ENCODE measurements at regions not wholly inside any gene's neighbourhood (a gene's known extent, or its start where the extent isn't known, plus 50 kb on each side); places are given as distances from the start of the nearest gene placed in this dataset.

DNA sequence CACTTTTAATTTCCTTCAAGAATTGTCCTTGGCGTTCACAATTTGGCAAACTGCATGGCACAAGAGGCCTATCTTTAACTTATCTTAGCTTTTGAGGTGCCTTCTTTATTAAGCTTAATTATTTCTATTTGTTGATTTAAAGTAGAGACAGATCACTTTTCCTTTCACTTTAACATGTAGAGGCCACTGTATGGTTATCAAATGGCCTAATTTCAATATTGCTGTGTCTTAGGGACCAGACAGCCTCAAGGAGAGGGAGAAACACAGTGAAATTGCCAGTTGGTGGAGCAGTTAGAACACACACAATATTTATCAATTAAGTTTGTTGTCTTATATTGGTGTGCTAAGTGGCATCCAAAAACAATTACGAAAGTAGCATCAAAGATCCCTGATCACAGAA, 1013.9 kb downstream of the KCNT2 start:
- 3% methylated on average over 2 of the region's 2 CpGs for WGBS (ENCODE audit: insufficient coverage, low coverage, missing lambda C conversion rate)
- intact Hi-C loops (cut with micrococcal nuclease): no loop called here
- Histone ChIP-seq H3K27me3 (ENCODE audit: control insufficient read depth in 2 of 2, insufficient read depth in 2 of 2, low read length in 2 of 2) (no peaks in the 10 kb centered on the region), H4K20me1 (replicated peaks; ENCODE audit: control insufficient read depth, insufficient read depth, low read length) (no peaks in the 10 kb centered on the region), H3K9me3 (replicated peaks; ENCODE audit: control insufficient read depth, insufficient read depth, low read depth, low read length) (no peaks in the 10 kb centered on the region), H2AFZ (ENCODE audit: low read depth, low read length) (no peak overlapping the region), H3K4me3 (no peak overlapping the region), H3K9ac (ENCODE audit: insufficient read depth in 1 of 2, low read depth in 2 of 2, low read length in 2 of 2) (no peak overlapping the region), H3K79me2 (ENCODE audit: control insufficient read depth, insufficient read depth, low read length) (no peaks in the 10 kb centered on the region), H3K27ac (ENCODE audit: extremely low read depth, low read depth, low read length) (no peak overlapping the region), H3K9me1 (ENCODE audit: control insufficient read depth, insufficient read depth, low read length) (no peaks in the 10 kb centered on the region), H3K36me3 (ENCODE audit: control insufficient read depth, insufficient read depth, low read length) (no peaks in the 10 kb centered on the region), H3K4me1 (replicated peaks in 1 of 2; ENCODE audit: control insufficient read depth in 2 of 2, insufficient read depth in 2 of 2, low read length in 2 of 2) (no peaks in the 10 kb centered on the region), H3K4me2 (ENCODE audit: insufficient read depth, low read length) (no peak overlapping the region)
- in situ Hi-C loops (cut with MboI): no loop called here
- ChIA-PET POLR2A (no interaction called here), CTCF (ENCODE audit: low intra/inter-chr PET ratio) (no interaction called here)
- TF ChIP-seq ZNF263 (CRISPR knock-in tag; IDR thresholded peaks at IDR 0.05; ENCODE audit: borderline replicate concordance) (no peak), PHB (CRISPR knock-in tag; IDR thresholded peaks at IDR 0.05) (no peak)
- DNase-seq (ENCODE audit: extremely low read depth in 1 of 4, low spot score in 3 of 4) (no peak), FAIRE-seq (no peak), ATAC-seq (no peak)
- BruUV-seq (replicated peaks): no TSS peak

DNA sequence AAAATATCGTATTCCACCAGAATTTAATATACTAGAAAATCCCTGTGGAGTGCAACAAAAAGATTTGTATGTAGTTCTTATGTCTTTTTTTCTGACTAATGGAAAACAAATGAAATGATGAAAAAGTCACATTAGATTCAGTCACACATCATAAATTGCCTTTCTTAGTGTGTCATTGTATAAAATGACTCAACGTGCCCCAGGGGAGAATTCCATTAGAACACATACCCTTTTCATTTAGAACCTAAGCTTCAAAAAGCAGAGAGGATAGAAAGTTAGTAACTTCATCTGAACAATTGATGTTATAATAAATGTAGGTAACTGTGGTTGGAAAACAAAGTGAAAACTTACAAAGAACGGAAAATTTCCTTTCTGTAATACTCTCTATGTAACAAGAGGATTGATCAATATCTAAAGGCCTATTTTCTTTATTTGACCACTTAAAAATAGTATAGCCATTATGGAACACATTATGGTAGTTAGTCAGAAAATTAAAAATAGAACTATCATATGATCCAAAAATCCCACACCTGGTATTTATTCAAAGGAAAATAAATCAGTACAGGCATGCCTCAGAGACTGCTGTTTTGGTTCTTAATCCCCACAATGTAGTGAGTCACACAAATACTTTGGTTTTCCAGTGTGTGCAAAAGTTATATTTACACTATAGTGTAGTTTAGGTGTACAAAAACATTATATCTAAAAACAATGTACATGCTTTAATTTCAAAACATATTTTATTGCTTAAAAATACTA, 1016.1 kb downstream of the KCNT2 start:
- Histone ChIP-seq H3K79me2 (ENCODE audit: control insufficient read depth, insufficient read depth, low read length) (no peaks in the 10 kb centered on the region), H3K9me3 (replicated peaks; ENCODE audit: control insufficient read depth, insufficient read depth, low read depth, low read length) (peaks cover 3% of the 10 kb centered on the region; the same call in 1 of the 2 replicates), H3K27me3 (ENCODE audit: control insufficient read depth in 2 of 2, insufficient read depth in 2 of 2, low read length in 2 of 2) (no peaks in the 10 kb centered on the region), H3K4me3 (no peak overlapping the region), H2AFZ (ENCODE audit: low read depth, low read length) (no peak overlapping the region), H3K4me1 (replicated peaks in 1 of 2; ENCODE audit: control insufficient read depth in 2 of 2, insufficient read depth in 2 of 2, low read length in 2 of 2) (no peaks in the 10 kb centered on the region), H3K4me2 (ENCODE audit: insufficient read depth, low read length) (no peak overlapping the region), H3K27ac (ENCODE audit: extremely low read depth, low read depth, low read length) (no peak overlapping the region), H3K36me3 (ENCODE audit: control insufficient read depth, insufficient read depth, low read length) (no peaks in the 10 kb centered on the region), H3K9ac (ENCODE audit: insufficient read depth in 1 of 2, low read depth in 2 of 2, low read length in 2 of 2) (no peak overlapping the region), H3K9me1 (ENCODE audit: control insufficient read depth, insufficient read depth, low read length) (no peaks in the 10 kb centered on the region), H4K20me1 (replicated peaks; ENCODE audit: control insufficient read depth, insufficient read depth, low read length) (no peaks in the 10 kb centered on the region)
- FAIRE-seq (no peak), ATAC-seq (no peak), DNase-seq (ENCODE audit: extremely low read depth in 1 of 4, low spot score in 3 of 4) (no peak)
- intact Hi-C loops (cut with micrococcal nuclease) (no loop called here), in situ Hi-C loops (cut with MboI) (no loop called here)
- CTCF ChIA-PET (ENCODE audit: low intra/inter-chr PET ratio): interaction anchor here (0.6 kb wide), 1 partner anchor 21 kb away, joined by 5 read pairs; no protein-coding TSS in a partner anchor
- 6% methylated on average over 3 of the region's 3 CpGs for WGBS (ENCODE audit: insufficient coverage, low coverage, missing lambda C conversion rate)
- no TSS peak for BruUV-seq (replicated peaks)
- POLR2A ChIA-PET: no interaction called here
- TF ChIP-seq GATAD2B (IDR thresholded peaks at IDR 0.05; ENCODE audit: borderline replicate concordance) (no peak), HDAC6 (IDR thresholded peaks at IDR 0.05; ENCODE audit: low read depth, low read length) (no peak), ZNF143 (CRISPR knock-in tag; IDR thresholded peaks at IDR 0.05) (no peak), EHMT2 (IDR thresholded peaks at IDR 0.05) (no peak), SIRT6 (IDR thresholded peaks at IDR 0.05; ENCODE audit: low read depth, low read length) (no peak), HLTF (IDR thresholded peaks at IDR 0.05) (no peak), PHF21A (IDR thresholded peaks at IDR 0.05; ENCODE audit: borderline replicate concordance, low read depth) (no peak), ETV5 (CRISPR knock-in tag; IDR thresholded peaks at IDR 0.05; ENCODE audit: low read depth) (no peak)
- TF ChIP-seq, protein P1, sequence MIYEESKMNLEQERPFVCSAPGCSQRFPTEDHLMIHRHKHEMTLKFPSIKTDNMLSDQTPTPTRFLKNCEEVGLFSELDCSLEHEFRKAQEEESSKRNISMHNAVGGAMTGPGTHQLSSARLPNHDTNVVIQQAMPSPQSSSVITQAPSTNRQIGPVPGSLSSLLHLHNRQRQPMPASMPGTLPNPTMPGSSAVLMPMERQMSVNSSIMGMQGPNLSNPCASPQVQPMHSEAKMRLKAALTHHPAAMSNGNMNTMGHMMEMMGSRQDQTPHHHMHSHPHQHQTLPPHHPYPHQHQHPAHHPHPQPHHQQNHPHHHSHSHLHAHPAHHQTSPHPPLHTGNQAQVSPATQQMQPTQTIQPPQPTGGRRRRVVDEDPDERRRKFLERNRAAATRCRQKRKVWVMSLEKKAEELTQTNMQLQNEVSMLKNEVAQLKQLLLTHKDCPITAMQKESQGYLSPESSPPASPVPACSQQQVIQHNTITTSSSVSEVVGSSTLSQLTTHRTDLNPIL (CRISPR knock-in tag; IDR thresholded peaks at IDR 0.05): no peak
- TF ChIP-seq, protein P2, sequence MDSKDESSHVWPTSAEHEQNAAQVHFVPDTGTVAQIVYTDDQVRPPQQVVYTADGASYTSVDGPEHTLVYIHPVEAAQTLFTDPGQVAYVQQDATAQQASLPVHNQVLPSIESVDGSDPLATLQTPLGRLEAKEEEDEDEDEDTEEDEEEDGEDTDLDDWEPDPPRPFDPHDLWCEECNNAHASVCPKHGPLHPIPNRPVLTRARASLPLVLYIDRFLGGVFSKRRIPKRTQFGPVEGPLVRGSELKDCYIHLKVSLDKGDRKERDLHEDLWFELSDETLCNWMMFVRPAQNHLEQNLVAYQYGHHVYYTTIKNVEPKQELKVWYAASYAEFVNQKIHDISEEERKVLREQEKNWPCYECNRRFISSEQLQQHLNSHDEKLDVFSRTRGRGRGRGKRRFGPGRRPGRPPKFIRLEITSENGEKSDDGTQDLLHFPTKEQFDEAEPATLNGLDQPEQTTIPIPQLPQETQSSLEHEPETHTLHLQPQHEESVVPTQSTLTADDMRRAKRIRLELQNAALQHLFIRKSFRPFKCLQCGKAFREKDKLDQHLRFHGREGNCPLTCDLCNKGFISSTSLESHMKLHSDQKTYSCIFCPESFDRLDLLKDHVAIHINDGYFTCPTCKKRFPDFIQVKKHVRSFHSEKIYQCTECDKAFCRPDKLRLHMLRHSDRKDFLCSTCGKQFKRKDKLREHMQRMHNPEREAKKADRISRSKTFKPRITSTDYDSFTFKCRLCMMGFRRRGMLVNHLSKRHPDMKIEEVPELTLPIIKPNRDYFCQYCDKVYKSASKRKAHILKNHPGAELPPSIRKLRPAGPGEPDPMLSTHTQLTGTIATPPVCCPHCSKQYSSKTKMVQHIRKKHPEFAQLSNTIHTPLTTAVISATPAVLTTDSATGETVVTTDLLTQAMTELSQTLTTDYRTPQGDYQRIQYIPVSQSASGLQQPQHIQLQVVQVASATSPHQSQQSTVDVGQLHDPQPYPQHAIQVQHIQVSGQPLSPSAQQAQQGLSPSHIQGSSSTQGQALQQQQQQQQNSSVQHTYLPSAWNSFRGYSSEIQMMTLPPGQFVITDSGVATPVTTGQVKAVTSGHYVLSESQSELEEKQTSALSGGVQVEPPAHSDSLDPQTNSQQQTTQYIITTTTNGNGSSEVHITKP (IDR thresholded peaks at IDR 0.05; ENCODE audit: partially characterized antibody): no peak

Data from K562 (cell line).